C4-2B (cell line): ENCODE measurements at regions not wholly inside any gene's neighbourhood (a gene's known extent, or its start where the extent isn't known, plus 50 kb on each side); places are given as distances from the start of the nearest gene placed in this dataset.

Experiments used
- ZFX ChIP-seq: fragments of 450-650 bp; IDR thresholded peaks from 2 replicates; pipeline ENCODE4 v1.6.1; 2017
- TF ChIP-seq, protein P1 (sequence below): fragments of 450-650 bp; conservative IDR thresholded peaks from 2 replicates; pipeline ENCODE4 v1.5.1; 2017; ENCODE audit warnings: mild to moderate bottlenecking

DNA sequence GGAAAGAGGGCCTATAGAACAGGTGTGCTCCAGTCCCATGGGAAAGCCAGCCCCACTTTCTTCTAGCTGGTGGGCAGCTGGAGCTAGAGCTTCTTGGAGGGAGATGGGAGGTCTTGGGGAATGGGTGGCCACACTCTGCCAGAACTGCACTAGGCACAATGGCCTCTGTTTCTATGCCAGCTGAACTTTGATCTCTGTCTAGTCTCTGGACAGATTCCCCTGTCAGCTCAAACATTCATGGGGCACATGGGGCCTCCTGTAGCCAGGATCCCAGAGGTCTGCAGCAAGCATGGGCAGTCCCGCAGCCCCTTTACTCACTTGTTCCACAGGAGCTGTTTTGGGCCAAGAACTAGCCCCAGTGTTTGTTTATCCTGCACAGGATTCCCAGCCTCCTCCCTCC is 591.3 kb upstream of the HS3ST5 start:
- TF ChIP-seq, protein P1, sequence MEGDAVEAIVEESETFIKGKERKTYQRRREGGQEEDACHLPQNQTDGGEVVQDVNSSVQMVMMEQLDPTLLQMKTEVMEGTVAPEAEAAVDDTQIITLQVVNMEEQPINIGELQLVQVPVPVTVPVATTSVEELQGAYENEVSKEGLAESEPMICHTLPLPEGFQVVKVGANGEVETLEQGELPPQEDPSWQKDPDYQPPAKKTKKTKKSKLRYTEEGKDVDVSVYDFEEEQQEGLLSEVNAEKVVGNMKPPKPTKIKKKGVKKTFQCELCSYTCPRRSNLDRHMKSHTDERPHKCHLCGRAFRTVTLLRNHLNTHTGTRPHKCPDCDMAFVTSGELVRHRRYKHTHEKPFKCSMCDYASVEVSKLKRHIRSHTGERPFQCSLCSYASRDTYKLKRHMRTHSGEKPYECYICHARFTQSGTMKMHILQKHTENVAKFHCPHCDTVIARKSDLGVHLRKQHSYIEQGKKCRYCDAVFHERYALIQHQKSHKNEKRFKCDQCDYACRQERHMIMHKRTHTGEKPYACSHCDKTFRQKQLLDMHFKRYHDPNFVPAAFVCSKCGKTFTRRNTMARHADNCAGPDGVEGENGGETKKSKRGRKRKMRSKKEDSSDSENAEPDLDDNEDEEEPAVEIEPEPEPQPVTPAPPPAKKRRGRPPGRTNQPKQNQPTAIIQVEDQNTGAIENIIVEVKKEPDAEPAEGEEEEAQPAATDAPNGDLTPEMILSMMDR = no peak
- no peak for TF ChIP-seq ZFX
